NCI-H1436 treated with DMSO at 0.1 percent for 48 hours (cell line): ENCODE measurements at regions not wholly inside any gene's neighbourhood (a gene's known extent, or its start where the extent isn't known, plus 50 kb on each side); places are given as distances from the start of the nearest gene placed in this dataset.
"Not testable (repeated sequence)": the region's sequence is repeated elsewhere in the genome, so short reads cannot be mapped to it uniquely, and the experiment has no call there.

Source experiments
- DNase-seq: peaks from one replicate; lab custom pipeline; 2025; lab: John Stamatoyannopoulos, UW

DNA sequence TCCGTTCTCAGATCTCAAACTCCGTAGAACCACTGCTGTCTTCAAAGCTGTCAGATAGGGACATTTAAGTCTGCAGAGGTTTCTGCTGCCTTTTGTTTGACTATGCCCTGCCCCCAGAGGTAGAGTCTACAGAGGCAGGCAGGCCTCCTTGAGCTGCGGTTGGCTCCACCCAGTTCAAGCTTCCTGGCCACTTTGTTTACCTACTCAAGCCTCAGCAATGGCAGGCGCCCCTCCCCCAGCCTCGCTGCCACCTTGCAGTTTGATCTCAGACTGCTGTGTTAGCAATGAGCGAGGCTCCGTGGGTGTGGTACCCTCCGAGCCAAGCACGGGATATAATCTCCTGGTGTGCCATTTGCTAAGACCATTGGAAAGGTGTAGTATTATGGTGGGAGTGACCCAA lies 634.9 kb upstream of the SGO1 start:
- not testable (repeated sequence) for DNase-seq

DNA sequence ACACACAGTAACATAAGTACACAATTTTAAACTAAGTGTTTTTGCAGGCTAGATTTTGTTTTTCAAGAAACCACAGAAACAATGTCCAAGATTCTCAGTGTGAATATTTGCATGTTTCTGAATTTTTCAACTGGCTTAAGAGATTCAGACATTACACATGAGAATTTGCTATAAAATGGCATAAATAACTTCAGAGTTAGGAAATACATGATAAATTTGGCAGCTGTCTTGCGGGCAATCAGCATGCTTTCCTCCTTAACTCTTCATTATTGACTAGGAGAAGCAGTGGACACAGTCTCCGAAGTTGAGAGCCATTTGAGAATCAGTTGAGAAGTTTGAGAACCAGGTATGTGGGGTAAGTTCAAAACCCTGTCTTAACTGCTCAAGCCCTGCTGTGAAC lies 625.6 kb upstream of the SGO1 start:
- DNase-seq = no peak

DNA sequence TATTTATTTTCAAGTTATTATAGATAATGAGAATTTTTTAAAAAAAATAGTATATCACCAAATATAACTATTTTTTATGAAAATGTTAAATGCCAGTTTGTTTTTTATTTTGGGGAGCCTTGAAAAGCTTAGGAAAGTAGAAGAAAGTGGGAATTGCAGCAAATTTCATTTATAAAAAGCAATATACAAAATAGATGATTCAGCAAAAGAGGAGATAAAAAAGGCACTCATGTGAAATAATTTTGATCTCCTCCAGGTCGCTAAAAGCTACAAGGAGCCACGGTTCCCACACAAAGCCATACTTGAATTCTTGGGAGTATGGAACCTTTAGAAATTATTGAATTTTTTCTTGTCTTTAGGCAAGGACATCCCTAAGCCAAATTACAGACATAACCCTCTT lies 625.0 kb upstream of the SGO1 start:
- no peak for DNase-seq

DNA sequence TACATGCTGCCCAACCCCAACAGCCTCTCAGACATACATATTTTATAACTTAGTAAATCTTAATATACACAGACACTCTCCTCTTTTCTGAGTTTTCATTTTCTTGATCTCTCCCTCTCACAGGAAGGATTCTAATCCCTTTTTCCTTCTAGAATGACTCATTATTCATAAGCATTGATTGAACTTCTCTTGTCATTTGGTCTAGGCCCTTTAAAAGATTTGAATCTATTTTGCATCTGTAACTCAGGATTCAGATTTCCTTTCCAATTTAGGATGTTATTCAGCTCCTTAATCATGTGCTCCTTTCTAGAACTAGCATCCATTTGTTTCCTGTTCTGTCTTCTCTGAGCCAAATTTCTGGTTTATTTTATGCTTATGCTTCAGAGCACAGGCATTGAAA lies 624.5 kb upstream of the SGO1 start:
- DNase-seq = no peak

DNA sequence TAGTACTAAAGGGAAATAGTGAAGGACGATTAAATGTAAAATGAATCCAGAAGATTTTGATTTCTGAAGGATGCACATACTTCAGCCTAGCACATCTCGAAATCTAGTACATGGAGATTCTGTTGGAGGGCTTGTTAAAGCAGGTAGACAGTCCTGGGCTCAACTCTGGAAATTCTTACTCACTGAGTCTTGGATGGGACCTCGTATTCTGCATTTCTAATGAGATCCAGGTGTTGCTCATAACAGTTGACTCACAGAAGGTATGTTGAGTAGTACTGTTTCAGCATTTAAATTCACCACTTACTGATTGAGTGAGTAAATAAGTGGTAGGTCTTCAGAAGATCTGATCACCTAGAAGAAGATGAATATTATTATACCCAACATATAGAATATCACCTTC lies 623.4 kb upstream of the SGO1 start:
- DNase-seq = no peak

DNA sequence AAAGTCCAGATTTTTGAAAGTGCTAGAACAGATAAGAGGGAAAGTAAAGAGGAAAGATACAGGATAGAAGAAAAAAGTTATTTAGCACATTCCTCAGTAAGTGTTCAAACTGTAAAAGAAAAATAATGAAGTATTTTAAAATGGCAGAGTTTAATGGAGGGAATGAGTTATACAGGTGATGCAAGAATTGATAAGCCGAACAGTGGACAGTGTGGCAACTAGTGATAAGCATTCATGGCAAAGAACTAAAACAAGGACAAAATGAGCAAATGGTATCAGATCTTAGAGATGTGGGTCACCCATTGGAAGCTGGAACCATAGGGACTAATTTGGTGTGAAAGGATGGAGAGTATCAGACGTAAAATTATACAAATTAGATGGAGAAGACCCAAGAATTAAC lies 622.9 kb upstream of the SGO1 start:
- DNase-seq = no peak

DNA sequence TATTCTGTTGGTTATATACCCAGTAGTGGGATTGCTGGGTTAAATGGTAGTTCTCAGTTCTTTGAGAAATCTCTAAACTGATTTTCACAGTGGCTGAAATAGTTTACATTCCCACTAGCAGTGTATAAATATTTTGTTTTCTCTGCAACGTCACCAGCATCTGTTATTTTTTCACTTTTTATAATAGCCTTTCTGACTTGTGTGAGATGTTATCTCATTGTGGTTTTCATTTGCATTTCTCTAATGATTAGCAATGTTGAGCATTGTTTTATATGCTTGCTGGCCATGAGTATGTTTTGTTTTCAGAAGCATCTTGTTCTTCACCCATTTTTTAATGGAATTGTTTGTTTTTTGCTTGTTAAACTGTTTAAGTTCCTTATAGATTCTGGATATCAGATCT lies 612.7 kb upstream of the SGO1 start:
- no peak for DNase-seq

DNA sequence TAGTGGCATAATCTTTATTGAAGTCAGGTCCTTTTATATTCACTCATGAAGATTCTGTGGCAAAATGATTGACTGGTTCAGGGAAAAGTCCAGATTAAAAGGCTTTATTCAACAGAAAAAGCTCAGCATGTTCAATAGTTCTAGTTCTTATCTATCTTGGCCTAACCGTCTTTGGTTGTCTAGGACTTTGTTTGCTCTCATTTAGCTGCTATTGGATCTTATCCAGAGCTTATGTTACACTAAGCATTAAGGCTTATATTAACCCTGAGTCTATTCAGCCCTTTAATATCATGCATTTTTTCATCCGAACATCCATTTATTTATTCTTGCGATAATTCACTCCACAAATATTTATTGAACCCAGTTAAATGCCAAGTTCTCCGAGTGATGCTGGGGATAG lies 601.0 kb upstream of the SGO1 start:
- no peak for DNase-seq

DNA sequence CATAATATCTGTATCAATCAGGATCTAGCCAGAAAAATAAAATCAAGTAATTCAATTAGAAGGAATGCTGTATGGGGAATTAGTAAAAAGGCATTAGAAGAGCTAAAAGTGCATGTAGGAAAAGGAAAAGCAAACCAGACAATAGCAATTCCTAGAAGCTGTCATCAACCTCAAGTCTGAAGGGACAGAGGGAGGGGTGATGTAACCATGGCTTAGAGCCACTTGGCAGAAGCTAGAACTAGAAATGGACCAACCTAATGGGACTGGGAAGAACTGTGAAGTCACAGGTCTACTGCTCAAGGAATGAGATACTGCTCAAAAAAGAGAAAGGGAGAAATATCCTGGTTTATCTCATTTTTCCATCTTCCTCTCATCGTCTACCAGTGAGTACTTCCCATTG lies 590.7 kb upstream of the SGO1 start:
- DNase-seq = no peak

DNA sequence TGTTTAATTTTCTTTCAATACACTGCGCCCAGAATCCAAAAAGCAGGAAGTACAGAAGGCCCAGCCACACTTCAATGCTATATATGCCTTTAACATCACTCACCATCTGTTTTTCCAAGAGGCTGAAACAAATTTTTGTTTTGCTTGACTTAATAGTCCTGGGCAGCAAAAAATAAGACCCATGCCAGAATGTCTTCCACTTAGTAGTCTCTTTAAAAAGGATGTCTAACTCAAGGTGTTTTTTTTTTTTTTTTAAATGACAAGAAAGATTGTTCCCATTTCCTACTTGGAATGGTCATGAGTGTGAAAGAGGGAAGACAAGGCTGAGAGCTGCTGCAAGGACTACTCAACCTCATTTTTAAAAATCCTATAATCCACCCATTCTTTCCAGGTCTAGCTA lies 590.3 kb upstream of the SGO1 start:
- no peak for DNase-seq

DNA sequence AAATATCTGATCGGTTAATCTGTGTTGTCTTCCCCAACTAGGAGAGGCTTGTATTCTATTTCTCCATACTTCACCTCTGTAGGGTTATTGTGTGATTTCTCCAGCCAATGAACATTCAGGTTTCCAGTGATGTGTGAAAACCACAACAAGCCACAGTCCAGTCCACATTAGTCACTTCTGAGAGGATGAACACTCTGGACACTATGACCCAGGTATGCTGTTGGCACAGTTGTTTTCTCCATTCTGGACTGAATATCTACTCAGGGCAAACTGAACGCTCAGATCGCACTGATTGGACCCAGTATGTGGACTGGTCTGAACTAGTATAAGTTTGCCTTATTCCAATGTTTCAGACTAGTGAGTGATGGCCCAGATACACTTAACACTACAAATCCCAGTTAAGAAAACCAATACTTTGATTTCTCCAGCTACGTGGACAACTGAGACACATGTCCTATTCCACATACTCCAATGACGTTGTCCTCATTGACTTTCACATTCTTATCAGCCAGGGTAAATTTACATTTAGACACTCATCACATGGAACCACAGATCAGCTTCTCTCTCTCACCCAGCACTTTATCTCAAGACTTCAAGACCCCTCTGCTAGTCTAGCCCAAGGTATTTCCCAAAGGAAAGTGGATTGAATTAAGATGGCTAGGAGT lies 587.4 kb upstream of the SGO1 start:
- no peak for DNase-seq

DNA sequence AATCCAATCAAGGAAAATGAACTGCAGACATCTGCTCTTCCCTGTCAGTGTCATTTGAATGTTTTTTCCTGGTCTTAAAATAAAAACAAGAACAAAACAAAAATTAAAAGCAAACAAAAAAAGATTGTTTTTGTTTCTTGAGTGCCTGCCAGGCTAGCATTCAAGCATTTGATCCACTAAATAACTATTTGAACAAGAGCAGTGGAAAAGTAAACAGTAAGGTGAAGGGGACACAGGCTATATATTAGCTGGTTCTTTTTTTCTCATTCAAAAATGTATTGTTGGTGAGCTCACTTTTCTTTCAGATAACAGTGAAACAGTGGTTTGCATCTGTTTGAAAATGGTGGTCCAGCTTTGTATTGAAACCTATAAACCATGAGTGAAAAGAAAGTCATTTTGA lies 586.9 kb upstream of the SGO1 start:
- no peak for DNase-seq

DNA sequence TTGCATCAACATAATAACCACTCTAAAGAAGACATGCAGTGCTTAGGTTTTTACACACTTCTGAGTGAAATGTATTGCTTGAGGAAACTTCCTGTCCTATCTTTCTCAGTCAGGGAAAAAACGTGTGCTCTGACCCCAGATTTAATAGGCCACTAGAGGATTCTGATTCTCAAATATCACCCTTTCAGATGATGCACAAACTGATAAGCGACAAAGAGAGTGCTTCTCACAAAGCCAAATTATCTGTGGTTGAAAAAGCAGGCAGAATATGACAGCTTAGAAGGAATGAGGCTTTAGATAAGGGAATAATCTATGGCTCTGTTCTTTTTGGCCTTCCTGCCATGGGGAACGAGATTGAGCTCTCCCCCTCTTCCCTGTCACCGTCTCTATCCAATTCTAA lies 583.4 kb upstream of the SGO1 start:
- no peak for DNase-seq

DNA sequence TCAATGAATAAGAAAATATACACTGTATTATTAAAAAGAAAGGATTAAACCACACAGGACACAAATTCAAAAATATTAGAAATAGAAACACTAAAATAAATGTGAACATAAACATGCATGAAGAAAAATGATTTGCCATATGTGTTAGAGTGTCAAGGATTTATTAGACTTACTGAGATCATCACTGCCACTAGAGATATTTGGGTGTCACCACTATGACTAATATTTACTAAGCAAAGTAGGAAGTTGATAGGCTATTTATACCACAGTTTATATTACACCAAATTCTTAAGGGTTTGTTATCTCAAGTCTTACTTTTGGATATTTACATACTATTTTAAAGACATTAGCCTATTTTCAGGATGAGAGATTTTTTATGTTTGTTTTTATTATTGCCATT lies 575.0 kb upstream of the SGO1 start:
- no peak for DNase-seq

DNA sequence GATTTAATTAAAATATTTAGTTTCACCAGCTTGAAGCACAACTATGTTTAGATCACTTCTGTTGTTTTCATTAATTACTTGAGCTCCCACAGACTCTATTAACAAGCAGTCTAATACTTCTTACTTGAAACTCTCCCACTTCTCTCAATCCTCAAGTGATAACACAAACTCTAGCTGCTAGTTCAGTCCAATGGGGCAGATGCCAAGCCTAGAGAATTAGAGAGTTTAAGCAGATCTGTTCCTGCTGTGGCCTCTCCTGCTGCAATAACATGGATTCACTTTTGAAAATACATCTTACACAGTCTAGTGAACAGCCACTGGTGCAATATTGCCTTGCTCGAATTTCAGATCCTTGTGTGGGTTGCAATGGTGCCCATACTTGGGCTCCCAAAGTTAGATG lies 566.4 kb upstream of the SGO1 start:
- no peak for DNase-seq

DNA sequence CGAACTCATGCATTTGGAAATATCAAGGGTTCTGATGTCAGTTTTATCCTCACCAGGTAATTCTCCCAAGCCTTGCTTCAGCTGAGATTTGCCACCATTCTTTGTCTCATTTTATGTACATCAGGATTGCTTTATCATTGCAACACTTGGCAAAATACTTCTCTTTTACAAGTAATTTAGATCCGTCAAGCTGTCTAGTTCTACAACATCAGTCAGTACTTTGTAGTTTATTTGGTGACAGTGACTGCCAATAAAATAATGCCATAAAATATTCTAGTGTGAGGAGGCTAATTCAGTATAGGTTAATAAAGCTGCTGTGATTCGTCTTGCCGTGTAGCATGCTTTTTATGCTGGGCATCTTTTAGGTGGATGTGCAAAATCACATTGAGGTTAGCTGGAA lies 565.3 kb upstream of the SGO1 start:
- DNase-seq = no peak

DNA sequence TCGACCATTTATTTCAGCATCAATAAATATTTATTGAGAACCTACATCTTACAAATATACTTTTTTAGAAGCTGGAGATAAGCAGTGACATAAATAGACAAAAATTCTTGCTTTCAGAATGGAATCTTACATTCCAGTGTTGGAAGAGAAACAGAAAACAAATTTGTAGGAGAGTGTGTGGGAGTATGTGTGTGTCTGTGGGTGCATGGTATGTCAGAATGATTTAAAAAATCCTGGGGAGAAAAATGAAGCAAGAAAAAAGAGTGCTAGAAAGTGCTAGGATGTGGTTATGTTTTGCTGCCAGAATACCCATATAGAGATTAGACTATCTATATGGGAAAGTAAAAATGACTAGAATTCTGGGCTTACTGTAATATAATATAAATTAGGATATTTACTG lies 561.7 kb upstream of the SGO1 start:
- no peak for DNase-seq

DNA sequence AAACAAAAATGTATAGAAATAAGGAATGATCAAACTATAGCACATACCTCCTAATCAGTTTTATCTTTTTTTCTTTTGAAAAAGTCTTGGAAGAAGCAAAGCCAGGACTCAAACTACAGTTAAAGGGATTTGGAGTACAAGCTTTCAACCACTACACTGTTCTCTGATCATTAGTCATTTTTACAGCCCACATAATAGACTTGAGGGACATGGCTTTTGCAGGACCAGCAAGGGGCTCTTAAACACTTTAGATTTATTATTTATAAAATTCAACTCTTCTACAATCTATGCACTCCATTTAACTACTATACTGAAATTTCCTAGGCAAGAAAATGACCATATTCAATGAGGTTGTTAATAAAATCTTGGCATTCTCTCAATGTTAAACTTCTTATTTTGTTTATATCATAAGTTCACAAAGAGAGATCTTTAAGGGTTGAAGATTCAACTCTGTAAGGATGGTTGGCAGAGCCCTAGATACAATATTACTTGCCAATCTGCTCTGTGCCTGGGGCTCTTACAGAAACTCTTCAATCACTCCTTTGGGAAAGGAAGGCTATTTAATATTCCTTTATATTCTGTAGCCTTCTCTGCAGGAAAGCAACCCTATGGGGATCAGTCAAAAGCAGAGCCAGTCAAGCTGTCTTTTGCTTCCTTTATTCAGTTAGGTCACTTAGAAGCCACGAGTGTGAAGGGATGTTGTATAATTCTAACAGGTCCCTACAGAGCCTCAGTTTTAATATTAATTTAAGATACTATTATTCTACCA lies 557.7 kb upstream of the SGO1 start:
- DNase-seq = no peak

DNA sequence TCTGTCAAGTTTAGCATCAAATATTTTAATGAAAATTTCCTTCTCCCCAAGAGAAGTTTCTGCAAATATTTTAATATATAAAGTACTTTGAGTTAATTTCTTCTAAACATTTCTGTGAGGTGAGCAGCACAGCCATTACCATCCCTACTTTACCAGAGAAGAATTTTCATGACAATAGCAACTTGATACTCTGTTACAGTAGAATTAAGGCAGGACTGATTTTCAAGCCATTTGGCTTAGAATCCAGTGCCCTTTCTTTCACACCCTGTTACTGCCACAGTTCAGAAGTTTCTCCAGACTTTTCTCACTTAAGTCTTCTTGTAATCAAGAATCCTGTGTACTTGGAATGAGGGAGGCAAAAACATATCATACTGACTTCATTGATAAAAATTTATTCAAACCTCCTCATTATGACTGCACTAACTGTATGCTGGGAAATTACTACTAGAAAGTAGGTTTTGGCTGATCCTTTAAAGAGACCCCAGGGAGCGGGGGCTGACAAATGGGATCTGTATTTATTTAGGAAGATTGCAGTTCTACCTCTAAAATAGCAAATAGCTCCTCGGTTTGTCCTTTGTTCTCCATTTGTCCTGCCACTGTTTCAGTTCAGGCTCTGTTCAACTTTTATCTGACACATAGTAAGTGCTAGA lies 557.0 kb upstream of the SGO1 start:
- DNase-seq = no peak

DNA sequence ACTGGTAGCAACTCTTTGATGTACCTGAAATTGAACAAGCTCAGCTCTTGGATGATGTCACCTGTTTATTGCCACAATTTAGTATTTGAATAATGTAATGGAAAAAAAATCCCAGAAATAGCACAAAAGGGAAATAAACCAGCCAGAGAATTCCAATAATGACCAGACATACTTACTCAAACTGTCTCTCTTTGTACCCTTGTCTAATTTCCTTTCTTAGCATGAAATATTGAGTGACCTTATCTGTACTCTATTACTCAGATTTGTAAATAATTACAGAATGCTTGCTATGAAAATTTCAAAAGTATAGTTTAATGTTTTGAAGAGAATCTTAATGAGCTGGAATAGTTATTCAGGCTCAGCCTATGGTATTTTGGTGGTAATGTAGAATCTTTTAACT lies 555.4 kb upstream of the SGO1 start:
- DNase-seq = no peak

DNA sequence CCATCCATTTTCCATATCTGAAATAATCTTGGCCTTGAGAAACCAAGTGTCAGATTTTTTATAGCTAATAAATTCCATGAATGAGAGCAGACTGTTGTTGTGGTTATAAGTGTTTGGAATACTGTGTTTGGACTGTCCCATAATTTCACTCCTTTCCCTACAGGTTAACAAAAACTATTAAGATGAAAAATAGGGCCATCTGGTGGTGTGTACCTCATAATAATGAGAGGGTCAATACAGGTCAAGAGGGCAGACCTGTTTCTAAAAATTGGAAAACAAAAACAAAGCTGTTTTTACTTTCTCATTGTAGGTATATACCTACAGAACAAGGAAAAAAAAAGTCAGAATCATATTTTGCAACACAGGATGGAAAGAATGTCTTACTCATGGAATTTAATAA lies 553.8 kb upstream of the SGO1 start:
- no peak for DNase-seq

DNA sequence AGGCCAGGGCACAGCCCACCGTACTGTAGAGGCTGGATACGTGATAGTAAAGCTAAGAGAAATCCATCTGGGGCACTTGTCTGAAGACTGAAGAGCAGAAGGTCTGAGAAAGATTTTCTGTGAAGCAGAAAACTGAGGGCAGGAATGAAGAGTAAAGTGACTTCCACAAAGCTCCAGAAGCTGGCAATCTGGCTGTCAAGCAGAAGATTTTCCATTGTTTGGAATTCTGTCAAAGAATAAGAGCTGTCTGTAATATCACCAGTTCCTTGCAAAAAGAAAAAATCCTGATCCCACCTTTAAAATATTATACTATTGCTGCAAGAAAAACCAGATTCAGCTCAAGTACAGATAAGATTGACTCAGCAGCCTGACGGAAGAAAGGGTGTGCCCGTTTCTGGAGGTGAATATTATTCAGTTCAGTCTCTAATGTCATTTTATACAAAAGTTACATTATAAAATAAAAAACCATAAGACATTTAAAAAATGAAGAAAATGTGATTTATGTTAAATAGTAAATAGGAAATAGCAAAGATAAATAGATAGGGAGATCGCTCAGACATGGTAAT lies 550.4 kb upstream of the SGO1 start:
- no peak for DNase-seq

DNA sequence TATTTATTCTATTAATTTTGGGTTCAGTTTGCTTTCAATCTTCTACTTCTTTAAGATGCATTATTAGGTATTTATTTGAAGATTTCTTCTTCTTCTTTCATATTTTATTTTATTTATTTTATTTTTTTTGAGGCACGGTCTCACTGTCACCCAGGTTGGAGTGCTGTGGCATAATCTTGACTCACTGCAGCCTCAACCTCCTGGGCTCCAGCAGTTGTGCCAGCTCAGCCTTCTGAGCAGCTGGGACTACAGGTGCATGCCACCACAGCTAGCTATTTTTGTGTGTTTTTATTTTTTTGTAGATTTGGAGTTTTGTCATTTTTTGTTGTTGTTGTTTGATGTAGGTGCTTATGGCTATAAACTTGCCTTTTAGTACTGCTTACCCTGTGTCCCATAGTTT lies 543.2 kb upstream of the SGO1 start:
- no peak for DNase-seq
